ENCODE measurements at regions not wholly inside any gene's neighbourhood (a gene's known extent, or its start where the extent isn't known, plus 50 kb on each side); places are given as distances from the start of the nearest gene placed in this dataset.

DNA sequence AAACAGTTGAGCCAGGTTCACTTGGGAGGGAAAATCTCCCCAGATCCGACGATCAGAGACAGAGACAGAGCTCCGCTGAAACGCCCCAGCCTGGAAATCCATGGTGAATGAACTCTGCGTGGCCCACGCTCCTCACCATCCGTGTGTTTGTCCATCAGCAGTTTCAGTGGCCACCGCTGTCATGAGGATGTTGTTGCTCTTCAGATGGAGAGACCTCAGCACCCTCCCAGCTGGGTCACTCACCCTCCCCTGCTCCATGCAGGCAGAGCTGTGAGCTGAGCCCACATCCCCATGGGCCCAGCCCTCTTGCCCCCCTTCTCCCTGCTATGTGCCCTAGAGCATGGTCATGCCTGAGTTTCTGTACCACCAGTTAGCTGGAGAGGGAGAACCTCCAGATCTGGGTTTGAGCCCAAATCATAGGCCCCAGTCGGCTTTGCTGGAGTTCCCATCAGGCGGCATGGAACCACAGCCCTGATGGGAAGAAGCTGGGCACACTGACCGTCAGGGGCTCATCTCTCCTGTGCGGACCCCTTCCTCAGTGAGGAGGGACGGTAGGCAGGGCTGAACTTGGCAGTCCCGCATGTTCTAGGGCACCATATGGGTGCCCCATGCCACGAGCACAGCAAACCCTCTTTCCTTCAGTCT is 154.4 kb upstream of the COL5A1 start:
- no peak for DNase-seq
- H3K27me3 Mint-ChIP-seq (ENCODE audit: low read depth) = peaks cover 4% of the 10 kb centered on the region
- H3K36me3 Mint-ChIP-seq (ENCODE audit: low read depth) = no peaks in the 10 kb centered on the region
- H3K4me1 Mint-ChIP-seq (ENCODE audit: low read depth) = no peaks in the 10 kb centered on the region
- no peak overlapping the region for H3K4me3 Mint-ChIP-seq
- H3K27ac Mint-ChIP-seq = no peak overlapping the region
- CTCF ChIA-PET = no interaction called here
- H3K9me3 Mint-ChIP-seq = no peaks in the 10 kb centered on the region
- intact Hi-C loops (cut with micrococcal nuclease) = no loop called here

DNA sequence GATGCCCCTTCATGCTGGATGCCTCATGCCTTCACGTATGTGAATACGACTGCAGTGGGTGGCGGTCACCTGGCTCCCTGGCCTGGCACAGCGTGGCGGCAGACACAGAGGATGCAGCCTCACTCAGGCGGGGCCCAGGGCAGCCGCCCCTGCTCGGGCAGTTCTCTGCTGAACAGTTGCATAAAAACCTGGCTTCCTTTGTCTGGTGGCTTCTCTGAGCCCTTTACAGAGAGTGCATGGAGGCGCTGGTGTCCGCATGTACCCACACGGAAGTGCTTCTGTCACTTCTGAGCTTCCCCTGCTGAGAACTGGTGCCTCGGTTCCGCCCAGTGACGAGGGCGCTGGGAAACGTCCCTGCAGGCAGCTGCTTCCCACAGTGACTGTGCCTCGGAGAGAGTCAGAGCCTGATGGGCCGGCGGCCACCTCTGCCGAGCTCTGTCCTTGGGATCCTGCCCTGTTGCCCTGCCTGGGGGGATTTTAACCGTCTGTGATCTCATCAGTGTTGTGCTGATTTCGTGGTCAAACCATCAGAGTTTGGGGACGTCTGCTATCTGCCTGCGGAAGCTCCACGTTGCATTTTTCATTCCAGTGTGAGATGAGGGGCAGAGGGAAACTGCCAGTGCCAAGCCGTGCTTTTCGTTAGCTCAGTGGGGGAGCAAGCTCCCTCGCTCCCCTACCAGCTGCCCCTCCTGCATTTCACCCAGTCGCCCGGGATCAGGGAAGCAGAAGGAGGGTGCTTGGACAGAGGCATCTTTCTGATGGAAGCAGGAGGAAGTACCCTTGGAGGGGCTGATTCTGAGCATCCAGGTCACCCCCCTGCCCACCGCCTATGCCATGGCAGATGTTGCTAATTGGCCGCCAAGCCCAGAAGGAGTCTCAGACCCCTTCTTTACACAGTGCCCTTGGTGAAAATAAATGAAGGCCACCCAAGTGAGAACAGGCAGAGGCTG is 153.0 kb upstream of the COL5A1 start:
- no peaks in the 10 kb centered on the region for H3K36me3 Mint-ChIP-seq (ENCODE audit: low read depth)
- no peak for DNase-seq
- H3K9me3 Mint-ChIP-seq = no peaks in the 10 kb centered on the region
- CTCF ChIA-PET = no interaction called here
- peaks cover 6% of the 10 kb centered on the region for H3K27me3 Mint-ChIP-seq (ENCODE audit: low read depth)
- H3K27ac Mint-ChIP-seq = no peak overlapping the region
- H3K4me3 Mint-ChIP-seq = no peak overlapping the region
- no peaks in the 10 kb centered on the region for H3K4me1 Mint-ChIP-seq (ENCODE audit: low read depth)
- intact Hi-C loops (cut with micrococcal nuclease) = no loop called here

DNA sequence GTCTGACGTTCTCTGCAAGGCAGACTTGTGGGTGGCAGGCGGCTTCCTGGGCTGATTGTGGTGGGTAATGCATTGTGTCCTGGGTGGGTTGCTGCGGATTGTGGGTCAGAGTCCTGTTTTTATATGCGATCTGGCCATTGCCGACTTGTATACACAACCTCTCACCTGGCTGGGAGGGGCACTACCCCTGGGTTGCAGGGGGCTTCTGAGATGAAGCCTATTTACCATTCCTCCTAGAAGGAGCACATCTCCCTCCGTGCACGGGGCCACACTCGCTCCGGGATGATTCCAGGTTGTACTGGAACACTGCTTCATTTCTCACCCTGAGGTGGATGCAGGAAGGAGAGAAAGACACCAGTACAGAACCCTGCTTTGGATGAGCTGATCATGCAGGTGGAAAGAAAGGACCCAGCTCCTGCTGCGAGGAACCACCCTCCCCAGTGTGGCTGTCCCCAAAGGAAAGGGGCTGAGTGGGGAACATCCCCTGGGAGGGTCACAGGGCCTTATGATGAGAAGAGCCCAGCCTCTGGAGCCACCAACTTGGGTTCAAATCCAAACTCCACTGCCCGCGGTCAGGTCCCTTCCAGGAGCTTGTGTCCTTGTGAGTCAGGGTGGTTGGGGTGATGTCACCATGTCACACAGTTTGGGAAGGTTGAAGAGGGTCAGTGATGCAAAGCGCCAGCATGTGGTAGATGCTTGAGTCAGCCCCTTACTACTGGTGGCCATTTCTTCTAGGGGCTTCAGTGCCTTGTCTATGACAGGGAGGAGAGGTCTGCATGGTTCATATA is 151.8 kb upstream of the COL5A1 start:
- Mint-ChIP-seq H3K27ac (no peak overlapping the region), H3K27me3 (ENCODE audit: low read depth) (peaks cover 6% of the 10 kb centered on the region), H3K9me3 (no peaks in the 10 kb centered on the region), H3K36me3 (ENCODE audit: low read depth) (no peaks in the 10 kb centered on the region), H3K4me1 (ENCODE audit: low read depth) (no peaks in the 10 kb centered on the region), H3K4me3 (no peak overlapping the region)
- intact Hi-C loops (cut with micrococcal nuclease) = no loop called here
- DNase-seq = no peak
- CTCF ChIA-PET = no interaction called here

DNA sequence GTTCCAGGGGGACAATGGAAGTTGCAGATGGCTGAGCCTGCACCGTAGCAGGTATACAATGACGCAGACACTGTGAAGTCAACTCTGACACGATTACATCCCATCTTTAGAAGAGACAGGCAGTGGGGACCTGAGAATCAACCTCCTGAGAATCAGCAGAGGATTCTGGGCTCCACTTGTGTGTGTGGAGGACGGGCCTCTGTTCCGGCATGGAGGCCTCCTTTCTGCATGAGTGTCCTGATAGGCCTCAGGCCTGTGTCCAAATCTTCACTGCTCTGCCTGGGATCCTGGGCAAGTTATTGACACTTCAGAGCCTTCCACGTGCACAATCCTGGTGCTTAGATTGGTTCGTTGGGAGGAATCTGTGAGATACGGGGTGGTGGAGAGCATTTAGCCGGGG is 151.2 kb upstream of the COL5A1 start:
- Mint-ChIP-seq H3K9me3 (no peaks in the 10 kb centered on the region), H3K36me3 (ENCODE audit: low read depth) (no peaks in the 10 kb centered on the region), H3K4me1 (ENCODE audit: low read depth) (no peaks in the 10 kb centered on the region), H3K4me3 (no peak overlapping the region), H3K27ac (no peak overlapping the region), H3K27me3 (ENCODE audit: low read depth) (peaks cover 6% of the 10 kb centered on the region)
- DNase-seq = no peak
- CTCF ChIA-PET = no interaction called here
- intact Hi-C loops (cut with micrococcal nuclease) = no loop called here

DNA sequence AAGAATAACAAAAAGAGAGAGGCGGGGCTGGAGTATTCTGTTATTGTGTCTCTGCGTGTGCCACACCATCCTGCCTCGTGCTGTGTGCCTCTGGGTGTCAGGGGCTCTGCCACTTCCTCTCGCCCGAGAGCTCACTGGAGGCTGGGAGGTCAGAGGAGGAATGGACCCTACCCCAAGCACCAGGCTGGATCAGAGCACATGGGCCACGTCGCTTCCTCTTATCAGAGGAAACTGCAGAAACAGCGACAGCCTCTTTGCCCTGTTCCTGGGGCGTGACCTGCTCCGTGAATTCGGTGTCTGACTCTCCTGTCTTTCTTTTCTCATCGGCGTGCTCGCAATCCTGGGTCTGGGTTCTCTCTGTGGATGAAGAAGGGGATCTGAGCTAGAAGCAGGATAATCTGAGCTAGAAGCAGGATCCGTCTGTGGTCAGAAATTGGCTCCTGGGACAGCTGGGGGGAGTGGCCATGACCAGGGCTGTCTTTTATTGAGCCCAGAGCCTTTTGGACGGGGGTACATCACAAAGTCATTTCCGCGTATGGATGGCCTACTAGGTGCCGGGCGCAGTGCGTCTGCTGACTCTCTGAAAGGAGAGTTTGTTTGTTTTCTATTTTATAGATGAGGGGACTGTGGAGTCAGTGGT is 150.3 kb upstream of the COL5A1 start:
- H3K27ac Mint-ChIP-seq = no peak overlapping the region
- H3K4me1 Mint-ChIP-seq (ENCODE audit: low read depth) = no peaks in the 10 kb centered on the region
- no peaks in the 10 kb centered on the region for H3K36me3 Mint-ChIP-seq (ENCODE audit: low read depth)
- H3K9me3 Mint-ChIP-seq = no peaks in the 10 kb centered on the region
- intact Hi-C loops (cut with micrococcal nuclease) = no loop called here
- no peak overlapping the region for H3K4me3 Mint-ChIP-seq
- DNase-seq = no peak
- CTCF ChIA-PET = no interaction called here
- peaks cover 10% of the 10 kb centered on the region for H3K27me3 Mint-ChIP-seq (ENCODE audit: low read depth)

DNA sequence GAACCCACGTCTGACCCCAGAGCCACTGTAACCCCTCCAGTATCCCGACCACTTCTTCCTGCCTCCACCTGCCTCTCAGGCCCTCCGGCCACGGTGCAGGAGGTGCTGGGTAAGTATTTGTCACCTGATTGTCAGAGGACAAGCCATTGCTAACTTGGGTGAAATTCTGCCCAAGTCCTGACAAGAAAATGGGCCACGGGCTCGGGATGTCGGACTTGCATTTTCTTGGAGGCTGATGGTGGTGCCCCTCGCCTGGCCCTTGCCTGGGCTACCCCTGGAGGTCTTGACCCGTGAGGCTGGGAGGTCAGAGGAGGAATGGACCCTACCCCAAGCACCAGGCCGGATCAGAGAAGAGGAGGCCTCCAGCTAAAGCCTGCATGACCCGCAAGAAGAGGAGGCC is 149.7 kb upstream of the COL5A1 start:
- DNase-seq = no peak
- no peaks in the 10 kb centered on the region for H3K9me3 Mint-ChIP-seq
- H3K36me3 Mint-ChIP-seq (ENCODE audit: low read depth) = no peaks in the 10 kb centered on the region
- H3K27ac Mint-ChIP-seq = no peak overlapping the region
- CTCF ChIA-PET = interaction anchor here (0.6 kb wide), 1 partner anchor 321 kb away, joined by 4 read pairs; no protein-coding TSS in a partner anchor
- no peak overlapping the region for H3K4me3 Mint-ChIP-seq
- intact Hi-C loops (cut with micrococcal nuclease) = no loop called here
- H3K4me1 Mint-ChIP-seq (ENCODE audit: low read depth) = no peaks in the 10 kb centered on the region
- peaks cover 12% of the 10 kb centered on the region for H3K27me3 Mint-ChIP-seq (ENCODE audit: low read depth)

DNA sequence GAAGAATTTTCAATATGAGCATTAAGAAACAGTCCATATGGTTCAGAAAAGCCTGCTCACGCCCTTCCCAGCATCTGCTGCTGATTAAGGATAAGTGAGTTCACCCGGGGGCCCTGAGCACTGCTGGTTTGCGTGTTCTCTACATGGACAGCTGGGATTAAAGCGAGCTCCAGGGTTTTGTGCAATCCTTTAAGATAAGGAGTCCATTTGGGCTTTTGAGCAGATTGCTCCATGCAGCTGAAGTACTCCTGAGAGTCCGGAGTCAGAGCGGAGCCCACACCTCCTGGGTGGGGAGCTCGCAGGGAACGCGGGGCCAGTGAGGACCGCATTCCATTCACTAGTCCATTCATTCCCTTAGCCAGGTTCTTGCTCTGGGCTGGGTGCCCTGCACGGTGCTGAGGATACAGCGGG is 149.3 kb upstream of the COL5A1 start:
- no peaks in the 10 kb centered on the region for H3K36me3 Mint-ChIP-seq (ENCODE audit: low read depth)
- intact Hi-C loops (cut with micrococcal nuclease) = no loop called here
- H3K4me1 Mint-ChIP-seq (ENCODE audit: low read depth) = no peaks in the 10 kb centered on the region
- CTCF ChIA-PET = interaction anchor here (0.6 kb wide), 1 partner anchor 322 kb away, joined by 4 read pairs; no protein-coding TSS in a partner anchor
- H3K4me3 Mint-ChIP-seq = no peak overlapping the region
- no peak overlapping the region for H3K27ac Mint-ChIP-seq
- H3K9me3 Mint-ChIP-seq = no peaks in the 10 kb centered on the region
- H3K27me3 Mint-ChIP-seq (ENCODE audit: low read depth) = peaks cover 12% of the 10 kb centered on the region
- no peak for DNase-seq

DNA sequence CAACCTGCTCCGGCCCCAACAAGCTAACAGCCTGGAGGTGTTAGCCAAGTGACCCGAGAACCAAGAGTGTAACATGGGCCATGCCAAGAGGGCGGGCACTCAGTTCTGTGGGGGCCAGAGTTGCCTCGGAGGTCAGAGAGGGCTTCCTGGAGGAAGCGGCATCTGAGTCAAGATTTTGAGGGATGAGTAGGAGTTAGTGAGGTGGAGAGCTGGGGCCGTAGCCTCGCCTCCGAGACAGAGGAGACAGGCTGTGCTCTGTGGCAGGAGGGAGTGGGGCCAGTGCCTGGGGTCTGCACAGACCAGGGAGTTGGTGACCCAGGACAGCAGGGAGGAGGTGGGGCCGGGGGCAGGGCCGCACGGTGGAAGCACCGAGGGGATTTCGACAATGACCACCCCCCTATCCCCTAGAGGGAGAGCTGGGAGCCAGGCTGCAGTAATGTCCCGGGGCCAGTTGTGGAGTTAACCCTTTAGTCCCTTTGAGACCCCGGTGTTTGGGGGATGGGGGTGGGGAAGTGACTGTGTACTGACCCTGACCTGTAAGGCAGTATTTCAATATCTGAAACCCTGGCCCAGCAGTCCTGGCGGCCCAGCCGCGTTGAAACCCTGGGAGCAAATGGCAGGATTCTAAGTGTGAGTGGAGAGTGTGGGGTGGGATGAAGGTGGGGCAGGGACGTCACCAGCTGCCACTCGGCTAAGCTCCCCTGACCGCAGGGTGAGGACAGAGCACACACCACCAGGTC is 148.7 kb upstream of the COL5A1 start:
- H3K36me3 Mint-ChIP-seq (ENCODE audit: low read depth) = no peaks in the 10 kb centered on the region
- no peaks in the 10 kb centered on the region for H3K4me1 Mint-ChIP-seq (ENCODE audit: low read depth)
- DNase-seq = no peak
- CTCF ChIA-PET = no interaction called here
- no peak overlapping the region for H3K27ac Mint-ChIP-seq
- H3K27me3 Mint-ChIP-seq (ENCODE audit: low read depth) = peaks cover 12% of the 10 kb centered on the region
- intact Hi-C loops (cut with micrococcal nuclease) = no loop called here
- no peak overlapping the region for H3K4me3 Mint-ChIP-seq
- H3K9me3 Mint-ChIP-seq = no peaks in the 10 kb centered on the region

DNA sequence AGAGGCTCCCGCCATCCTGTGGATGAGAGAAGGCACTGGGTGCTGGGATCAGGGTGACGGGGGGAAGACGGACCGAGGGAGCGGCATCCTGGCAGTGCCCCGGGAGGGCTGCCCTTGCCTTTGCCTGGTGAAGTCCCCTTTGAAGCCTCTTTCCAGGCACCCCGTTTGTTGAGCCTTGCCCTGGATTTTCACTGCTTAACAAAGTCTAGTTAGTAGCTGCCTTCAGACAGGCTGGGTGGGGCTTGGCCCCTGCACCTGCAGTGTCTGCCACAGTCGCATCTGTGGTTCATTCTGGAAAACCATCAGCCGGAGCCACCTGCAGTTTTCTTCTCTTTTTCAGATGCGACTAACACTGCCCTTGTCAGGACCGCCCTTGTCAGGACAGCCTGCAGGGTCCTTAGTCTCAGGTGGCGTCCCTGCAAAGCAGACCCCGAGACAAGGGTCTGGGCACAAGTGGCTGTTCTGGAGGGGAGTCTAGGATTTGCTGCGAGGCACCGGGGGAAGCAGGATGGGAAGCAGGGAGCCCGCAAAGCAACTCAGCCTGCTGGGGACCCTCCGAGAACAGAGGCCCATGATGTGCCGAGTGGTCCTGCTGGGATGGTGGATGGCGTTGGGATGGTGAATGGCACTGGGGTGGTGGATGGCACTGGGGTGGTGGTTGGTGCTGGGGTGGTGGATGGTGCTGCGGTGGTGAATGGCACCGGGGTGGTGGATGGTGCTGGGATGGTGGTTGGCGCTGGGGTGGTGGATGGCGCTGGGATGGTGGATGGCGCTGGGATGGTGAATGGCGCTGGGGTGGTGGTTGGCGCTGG is 147.9 kb upstream of the COL5A1 start:
- Mint-ChIP-seq H3K27me3 (ENCODE audit: low read depth) (peaks cover 12% of the 10 kb centered on the region), H3K36me3 (ENCODE audit: low read depth) (no peaks in the 10 kb centered on the region), H3K27ac (no peak overlapping the region), H3K4me3 (no peak overlapping the region), H3K9me3 (no peaks in the 10 kb centered on the region), H3K4me1 (ENCODE audit: low read depth) (no peaks in the 10 kb centered on the region)
- no peak for DNase-seq
- CTCF ChIA-PET = no interaction called here
- intact Hi-C loops (cut with micrococcal nuclease) = no loop called here

DNA sequence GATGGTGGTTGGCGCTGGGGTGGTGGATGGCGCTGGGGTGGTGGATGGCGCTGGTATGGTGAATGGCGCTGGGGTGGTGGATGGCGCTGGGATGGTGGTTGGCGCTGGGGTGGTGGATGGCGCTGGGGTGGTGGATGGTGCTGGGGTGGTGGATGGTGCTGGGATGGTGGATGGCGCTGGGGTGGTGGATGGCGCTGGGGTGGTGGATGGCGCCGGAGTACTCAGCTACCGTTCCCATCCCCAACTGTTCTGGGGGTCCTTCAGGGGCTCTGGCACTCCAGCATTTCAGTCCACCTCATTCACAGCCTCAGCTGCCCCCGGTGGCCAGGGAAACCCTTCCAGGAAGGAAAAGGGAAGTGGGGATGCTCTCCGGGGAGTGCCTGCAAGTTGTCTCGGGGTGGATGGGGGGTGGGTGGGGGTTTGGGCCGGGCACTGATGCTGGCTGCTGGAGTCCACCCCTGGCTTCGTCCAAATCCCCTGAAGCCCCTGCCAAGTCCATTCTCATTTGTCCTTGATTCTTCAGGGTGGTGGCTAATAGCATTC is 147.3 kb upstream of the COL5A1 start:
- no peaks in the 10 kb centered on the region for H3K9me3 Mint-ChIP-seq

DNA sequence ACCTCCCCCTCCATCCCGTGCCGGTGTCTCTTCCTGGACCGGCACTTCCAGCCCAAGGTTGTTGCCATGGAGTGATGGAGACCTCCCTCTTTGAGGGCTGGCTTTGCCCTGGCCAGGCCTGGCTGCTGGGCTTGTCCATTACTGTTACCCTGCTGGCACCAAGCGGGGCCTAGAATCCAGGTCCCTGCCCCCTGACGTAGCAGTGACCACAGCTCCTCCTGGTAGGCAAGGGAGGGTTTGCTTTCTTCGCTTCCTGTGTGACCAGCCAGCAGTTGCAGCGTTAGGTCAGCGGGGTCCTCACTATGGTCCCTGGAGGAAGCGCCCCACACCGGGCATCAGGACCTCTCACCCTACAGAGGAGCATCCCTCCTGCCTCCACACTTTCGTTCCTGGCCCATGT is 146.7 kb upstream of the COL5A1 start:
- Mint-ChIP-seq H3K36me3 (ENCODE audit: low read depth) (no peaks in the 10 kb centered on the region), H3K9me3 (no peaks in the 10 kb centered on the region), H3K4me3 (no peak overlapping the region), H3K4me1 (ENCODE audit: low read depth) (no peaks in the 10 kb centered on the region), H3K27ac (no peak overlapping the region), H3K27me3 (ENCODE audit: low read depth) (peaks cover 8% of the 10 kb centered on the region)
- intact Hi-C loops (cut with micrococcal nuclease) = no loop called here
- CTCF ChIA-PET = no interaction called here
- DNase-seq = no peak

More for the DNA sequence above, 147.3 kb upstream of the COL5A1 start:
- Mint-ChIP-seq H3K4me3 (no peak overlapping the region), H3K36me3 (ENCODE audit: low read depth) (no peaks in the 10 kb centered on the region), H3K4me1 (ENCODE audit: low read depth) (no peaks in the 10 kb centered on the region), H3K27ac (no peak overlapping the region), H3K27me3 (ENCODE audit: low read depth) (peaks cover 10% of the 10 kb centered on the region)
- no peak for DNase-seq
- CTCF ChIA-PET = no interaction called here
- intact Hi-C loops (cut with micrococcal nuclease) = no loop called here
